ENCODE measurements at regions not wholly inside any gene's neighbourhood (a gene's known extent, or its start where the extent isn't known, plus 50 kb on each side); places are given as distances from the start of the nearest gene placed in this dataset.
A peak's percentile ranks its signal among the peaks of the same experiment; 100 is the strongest.
"Not testable (repeated sequence)": the region's sequence is repeated elsewhere in the genome, so short reads cannot be mapped to it uniquely, and the experiment has no call there.

GRCh38 chr5:101917166-101917565 lies 378.9 kb downstream of the SLCO4C1 start:
- DNase-seq = no peak

DNA sequence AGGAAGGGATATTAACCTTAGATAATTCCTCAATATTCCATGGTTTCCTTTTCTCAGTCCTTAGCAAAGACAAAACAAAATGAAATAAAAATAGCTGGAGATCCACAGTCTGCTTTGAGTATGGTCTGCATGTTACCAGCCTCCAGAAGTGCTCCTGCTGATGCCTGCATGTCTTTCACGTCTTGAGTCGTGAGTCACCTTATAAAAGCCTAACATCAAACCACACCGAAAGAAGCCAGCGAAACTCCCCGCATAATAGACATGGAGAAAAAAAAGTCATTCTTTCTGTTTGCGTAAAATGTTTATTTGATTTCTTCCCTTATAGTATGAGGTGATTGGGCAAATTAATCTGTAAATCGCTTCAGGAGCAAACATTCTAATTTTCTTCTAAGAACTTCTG lies 380.5 kb downstream of the SLCO4C1 start:
- DNase-seq = no peak

DNA sequence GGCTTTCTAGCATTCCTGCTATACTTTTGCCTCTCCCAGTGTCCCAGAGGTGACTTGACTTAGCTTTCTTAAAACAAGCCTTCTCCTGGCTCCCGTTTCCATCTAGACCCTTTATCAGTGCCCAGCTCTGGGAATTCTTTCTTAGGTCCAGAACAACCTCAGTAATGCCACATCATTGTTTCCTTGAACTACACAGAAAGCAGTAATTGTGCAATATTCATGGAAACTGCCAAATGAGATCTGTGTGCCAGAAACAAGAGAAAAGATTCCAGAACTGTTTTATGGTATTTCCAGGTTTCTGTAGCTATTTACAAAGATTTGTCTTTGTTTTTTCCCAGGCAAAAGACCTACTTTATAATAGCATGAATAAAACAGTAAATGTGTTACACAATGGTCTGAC lies 391.3 kb downstream of the SLCO4C1 start:
- no peak for DNase-seq

DNA sequence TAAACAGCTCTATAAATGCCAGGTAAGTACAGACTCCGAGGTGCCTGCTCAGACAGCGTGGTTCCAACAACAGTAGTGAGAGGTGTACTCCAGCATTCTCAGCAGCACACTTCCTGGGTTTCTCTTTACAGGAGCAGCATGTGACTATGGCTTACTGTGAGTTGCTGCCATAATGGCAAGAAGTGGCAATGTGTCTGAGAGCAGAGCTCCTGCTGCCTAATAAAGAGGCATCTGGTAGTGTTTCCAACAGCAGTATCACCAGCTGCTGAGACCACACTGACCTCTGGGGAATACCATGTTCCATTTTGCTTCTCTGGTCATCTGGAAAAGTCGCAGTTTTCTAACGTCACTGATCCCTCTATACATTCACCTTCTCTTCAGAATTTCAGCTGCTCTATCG lies 398.2 kb downstream of the SLCO4C1 start:
- no peak for DNase-seq

DNA sequence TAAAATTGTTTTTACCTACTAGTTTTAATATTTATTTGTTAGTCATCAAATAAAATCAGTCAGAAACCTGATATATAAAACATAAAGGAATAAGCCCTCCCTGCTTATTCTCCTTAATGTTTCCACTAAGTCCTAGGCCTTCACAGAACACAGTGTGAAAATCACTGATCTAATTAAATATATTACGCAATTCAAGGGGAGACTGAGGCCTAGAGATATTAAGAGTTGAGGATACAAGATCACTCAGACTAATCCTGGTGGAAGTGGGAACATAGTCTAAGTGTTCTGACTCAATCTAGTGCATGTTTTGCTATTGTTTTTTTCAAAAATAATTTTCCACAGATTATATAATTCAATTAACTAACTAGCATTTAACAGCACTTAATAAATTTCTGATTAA lies 401.1 kb downstream of the SLCO4C1 start:
- DNase-seq = no peak

DNA sequence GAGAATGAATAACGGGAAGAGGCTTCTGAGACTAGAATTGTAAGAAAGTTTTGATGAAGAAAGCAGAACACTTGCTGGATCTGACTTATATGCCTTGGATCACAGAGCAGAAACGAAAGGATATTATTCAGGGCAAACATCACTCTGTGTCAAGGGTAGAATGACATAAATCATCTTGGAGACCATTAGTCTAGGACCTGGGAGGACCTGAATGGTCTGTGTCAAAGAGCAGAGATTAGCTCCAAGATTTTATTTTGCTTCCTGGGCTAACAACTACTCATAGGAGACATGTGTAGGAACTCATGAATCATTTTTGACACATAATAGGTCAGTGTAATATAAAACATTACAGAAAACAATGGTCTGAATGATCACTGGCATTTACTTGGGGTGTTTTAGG lies 417.9 kb downstream of the SLCO4C1 start:
- no peak for DNase-seq

DNA sequence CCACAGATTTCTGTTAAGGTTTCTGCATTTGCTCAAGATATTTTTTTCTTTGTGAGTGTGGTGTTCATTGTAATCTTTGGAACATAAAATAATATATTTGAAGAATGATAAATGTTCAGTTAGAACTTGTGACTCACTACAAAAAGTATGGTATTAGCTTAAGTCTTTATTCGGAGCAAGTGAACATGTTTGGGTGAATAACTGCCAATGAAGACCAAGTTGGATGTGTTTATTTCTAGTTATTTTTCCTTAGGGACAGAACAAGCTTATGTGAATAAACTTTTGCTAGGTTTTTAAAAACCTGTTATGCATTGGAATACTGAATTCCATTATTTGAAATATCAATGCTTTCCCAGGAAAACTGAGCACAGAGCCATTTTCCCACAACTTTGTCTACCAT lies 418.6 kb downstream of the SLCO4C1 start:
- no peak for DNase-seq

DNA sequence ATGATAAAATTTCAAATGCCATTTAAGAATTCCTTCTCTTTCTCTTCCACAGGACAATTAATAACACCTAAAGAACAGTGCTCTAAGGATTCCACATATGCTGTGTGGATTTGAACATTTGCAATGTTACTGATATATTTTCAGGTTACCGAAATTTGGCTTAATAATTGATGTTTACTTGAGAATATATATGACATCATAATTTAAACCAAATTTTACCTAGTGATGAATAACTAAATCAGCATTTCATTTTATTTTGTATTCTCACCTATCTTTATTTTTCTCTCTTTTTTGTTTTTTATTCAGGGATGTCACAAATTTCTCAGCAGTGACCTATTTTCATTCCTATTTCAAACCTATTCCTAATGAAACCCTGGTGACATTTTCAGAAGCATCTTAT lies 429.6 kb downstream of the SLCO4C1 start:
- no peak for DNase-seq

DNA sequence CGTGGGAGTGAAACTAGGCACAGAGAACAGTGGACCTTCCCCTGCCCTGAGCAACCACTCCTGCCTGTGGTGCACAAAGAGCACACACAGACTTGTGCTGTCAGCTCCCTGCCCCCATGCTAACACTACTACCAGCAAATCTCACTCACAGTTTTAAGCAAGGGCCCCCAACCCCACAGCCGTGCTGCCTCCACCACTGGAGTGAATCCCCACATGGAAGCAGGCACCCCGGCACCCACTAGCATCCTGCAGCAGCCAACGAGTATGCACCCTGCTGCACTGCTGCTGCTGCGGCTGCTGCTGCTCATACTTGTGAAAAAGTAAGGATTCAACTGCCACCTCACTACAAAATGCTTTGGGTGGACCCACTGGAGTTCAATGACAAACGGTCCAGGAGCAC lies 435.5 kb downstream of the SLCO4C1 start:
- no peak for DNase-seq

DNA sequence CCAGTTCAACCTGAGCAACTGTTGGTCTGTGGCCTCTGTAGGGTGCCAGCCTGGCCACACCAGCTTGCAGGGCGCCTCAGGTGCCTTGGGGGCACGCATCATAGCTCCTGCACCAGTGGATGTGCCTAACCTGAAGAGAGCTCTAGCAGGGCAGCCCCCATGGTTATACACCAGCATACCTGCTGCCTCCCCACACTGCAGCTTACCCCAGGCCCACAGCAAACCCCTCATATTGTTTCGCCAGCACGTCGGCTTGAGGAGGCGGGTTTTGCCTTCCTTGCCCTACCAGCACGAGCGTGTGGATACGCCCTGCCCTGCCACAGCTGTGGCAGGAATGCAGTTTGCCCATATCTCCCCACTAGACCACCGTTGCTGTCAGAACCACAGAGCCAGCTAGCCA lies 435.9 kb downstream of the SLCO4C1 start:
- no peak for DNase-seq

GRCh38 chr5:101846496-101846895 lies 449.6 kb downstream of the SLCO4C1 start:
- no peak for DNase-seq

DNA sequence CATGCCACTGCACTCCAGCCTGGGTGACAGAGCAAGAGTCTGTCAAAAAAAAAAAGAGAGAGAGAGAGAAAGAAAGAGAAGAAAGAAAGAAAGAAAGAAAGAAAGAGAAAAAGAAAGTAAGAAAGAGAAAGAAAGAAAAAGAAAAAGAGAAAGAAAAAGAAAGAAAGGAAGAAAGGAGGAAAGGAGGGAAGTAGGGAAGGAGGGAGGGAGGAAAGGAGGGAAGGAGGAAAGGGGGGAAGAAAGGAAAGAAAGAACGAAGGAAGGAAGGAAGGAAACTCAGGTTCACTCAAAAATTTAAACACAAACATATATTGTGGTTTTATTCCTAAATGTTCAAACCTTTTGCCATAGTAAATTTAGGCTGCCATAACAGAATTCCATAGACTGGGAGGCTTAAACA lies 453.0 kb downstream of the SLCO4C1 start:
- no peak for DNase-seq

DNA sequence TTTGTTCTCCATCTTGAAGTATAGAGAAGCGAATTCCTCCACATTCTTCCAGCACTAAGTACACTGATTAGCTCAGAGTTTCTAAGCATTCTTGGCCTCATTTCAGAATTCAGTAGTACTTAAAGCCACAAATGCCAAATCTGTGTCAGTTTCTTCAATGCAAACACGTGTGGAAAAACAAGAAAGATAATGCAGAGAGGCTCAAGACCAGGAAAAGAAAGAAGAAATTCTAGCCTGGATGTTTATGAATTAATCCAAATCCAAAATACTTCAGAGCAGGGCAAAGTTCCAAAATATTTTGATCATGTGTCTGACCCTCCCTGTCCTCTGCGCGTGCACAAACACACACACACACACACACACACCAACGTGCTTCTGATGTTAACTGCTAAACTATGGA lies 457.6 kb downstream of the SLCO4C1 start:
- DNase-seq = peak; percentile 26

- no peak for DNase-seq
Observed at GRCh38 chr5:101829255-101829654, 466.8 kb downstream of the SLCO4C1 start.

DNA sequence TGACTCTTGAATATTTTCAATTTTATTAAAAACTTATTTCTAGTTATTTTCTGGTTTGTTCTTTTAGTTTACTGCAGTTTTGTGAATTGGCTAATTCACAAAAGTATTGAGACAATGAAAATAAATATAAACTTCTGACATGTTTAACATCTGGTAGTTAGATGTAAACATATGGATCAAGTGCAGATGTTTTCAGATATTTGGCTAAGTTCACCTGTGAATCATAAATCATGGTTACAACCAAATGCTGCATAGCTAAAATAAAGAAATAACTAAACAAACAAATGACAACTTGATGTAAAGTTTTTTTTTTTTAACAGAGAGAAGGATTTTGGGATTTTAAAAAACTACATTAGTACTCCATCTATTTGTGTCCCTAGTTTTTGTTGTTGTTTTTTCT lies 484.6 kb downstream of the SLCO4C1 start:
- DNase-seq = no peak

- no peak for DNase-seq
Observed at GRCh38 chr5:101806410-101806809, 489.7 kb downstream of the SLCO4C1 start.

DNA sequence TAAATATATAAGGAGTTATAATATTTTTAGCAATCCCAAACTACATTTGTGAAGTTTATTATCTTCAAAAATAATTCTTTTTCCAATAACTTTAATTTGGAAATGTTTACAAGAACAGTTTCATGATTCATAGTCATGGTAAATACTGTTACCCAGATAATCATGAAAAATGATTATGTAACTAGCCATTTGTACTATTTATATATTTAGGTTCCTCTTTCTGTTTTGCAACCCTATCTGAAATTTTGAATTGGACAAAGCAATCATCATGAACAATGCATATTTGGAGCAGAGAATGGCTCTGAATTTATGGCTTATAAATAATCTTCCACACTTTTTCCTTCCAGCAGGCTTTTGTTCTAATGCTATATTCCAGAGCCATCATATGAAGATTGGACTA lies 499.7 kb downstream of the SLCO4C1 start:
- DNase-seq = no peak

GRCh38 chr5:101788797-101789196 lies 507.3 kb downstream of the SLCO4C1 start:
- no peak for DNase-seq

DNA sequence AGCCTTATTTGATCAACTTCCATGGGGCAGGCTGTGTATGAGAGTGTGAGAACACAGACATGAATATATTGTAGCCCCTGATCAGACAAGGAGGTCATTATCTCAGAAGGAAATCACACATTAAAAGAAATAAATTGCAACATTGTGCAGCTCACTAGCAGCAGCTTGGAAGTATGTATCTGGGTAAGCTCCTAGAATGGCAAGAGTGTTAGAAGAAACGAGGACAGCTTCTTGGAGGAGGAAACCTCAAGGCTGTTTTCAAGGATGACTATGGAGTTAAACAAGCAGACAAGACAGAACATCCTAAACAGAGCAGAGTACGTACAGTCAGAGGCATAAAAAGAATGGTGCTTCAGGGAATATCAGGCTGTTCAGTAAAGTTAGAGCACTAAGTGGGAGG lies 511.0 kb downstream of the SLCO4C1 start:
- no peak for DNase-seq

- DNase-seq = peak; percentile 13
Observed at GRCh38 chr5:101783241-101784013, 512.7 kb downstream of the SLCO4C1 start.

DNA sequence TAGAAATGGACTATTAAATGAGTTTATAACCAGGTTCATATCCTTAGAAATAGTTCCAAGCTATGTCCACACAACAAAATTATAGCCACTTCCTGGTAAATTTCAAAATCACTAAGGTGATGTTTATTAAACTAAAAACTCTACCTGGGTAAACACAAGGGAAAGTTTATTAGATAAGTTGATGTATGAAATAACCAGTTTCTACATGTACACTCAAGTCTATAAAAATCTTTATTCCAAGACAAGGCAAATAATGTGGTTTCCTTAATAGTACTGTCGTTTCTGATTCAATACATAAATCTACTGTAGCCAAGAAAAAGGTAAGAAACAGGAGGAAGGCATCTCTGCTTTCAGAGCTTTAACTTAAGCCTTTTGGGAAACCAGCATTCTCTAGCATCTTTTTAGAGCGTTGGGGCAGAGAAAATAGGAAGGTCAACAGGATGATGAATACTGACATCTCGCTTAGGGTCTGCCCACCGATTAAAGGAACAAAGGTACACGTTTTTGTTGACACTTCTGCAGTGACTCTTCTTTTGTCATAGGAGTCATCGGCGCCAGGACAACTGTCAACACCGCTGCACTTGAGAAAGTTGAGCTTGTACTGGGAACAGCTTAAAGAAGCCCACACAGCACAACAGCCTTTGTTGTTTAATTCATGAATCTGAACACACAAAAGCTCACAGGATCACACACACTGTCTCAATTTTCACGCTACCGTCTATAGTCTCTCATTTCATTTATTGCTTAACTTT lies 513.6 kb downstream of the SLCO4C1 start:
- DNase-seq = no peak

DNA sequence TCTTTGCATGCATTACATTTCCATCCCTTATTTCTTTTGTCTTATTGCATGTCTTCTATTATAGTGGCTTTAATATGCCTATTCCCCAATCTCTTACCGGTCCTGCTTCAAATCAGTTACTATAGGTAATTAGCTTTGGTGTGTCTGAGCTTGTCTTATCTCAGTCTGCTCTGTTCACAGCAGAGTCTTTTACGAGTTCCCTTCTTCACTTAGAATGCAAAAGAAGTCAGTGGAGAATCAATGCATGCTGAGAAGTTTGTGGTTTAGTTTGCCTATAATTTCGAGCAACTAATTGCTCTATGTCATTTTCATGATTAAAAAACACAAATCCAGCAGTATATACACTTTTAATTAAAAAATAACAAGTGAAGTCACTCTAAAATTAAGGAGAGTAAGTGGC lies 545.0 kb downstream of the SLCO4C1 start:
- DNase-seq = no peak

GRCh38 chr5:101743000-101743399 lies 553.1 kb downstream of the SLCO4C1 start:
- not testable (repeated sequence) for DNase-seq

DNA sequence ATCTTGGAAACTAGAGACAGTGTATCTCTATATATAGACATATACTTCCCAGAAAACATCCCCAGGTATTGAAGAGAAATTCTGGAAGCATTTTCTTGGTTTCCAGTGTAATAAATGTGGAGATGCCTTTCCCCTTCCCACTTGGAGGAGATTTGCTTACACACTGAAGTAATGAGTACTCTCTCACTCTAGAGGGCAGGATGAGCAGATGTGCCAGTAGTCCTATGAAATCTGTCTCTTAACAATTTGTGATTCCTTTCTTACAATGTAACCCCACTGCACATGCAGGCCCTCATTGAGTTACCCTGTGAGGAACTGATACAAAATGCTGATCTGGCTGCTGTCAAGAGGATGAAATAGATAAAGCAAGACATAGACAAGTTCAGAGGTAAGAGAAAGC lies 567.2 kb downstream of the SLCO4C1 start:
- DNase-seq = no peak

Measured in hindlimb muscle (tissue), 1 donor.